ENCODE measurements at regions not wholly inside any gene's neighbourhood (a gene's known extent, or its start where the extent isn't known, plus 50 kb on each side); places are given as distances from the start of the nearest gene placed in this dataset.

DNA sequence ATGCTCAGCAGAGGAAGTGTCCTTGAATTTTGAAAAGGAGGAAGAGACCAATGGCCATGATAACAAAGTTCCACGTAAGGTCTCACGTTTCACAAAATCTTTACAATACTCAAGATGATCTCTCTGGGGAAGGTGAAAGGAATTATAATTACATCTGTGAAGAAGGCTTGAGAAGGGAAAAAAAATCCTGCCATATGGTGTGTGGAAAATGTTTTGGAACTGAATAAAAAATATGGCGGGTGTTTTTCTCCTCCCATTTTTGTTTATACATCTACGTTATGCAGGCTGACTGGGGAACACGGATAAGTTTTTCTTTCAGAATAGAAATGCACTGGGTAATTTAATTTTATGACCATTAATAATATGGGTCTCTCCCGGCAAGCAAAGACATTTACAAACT lies 425.6 kb upstream of the BRINP1 start:
- no peaks in the 10 kb centered on the region for H3K27me3 ChIP-seq (replicated peaks; ENCODE audit: control insufficient read depth, insufficient read depth, low read length)
- BruUV-seq (replicated peaks) = no TSS peak
- no peak for DNase-seq
- intact Hi-C loops (cut with micrococcal nuclease; ENCODE audit: unreplicated experiment) = loop anchor here (10.0 kb wide), 1 partner anchor 170 kb away; no protein-coding TSS in a partner anchor
- H3K36me3 ChIP-seq (ENCODE audit: control insufficient read depth, insufficient read depth, low read length) = no peaks in the 10 kb centered on the region
- H3K4me1 ChIP-seq = no peaks in the 10 kb centered on the region
- CTCF ChIA-PET = no interaction called here
- Mint-ChIP-seq H3K4me3 (ENCODE audit: unreplicated experiment) (no peak overlapping the region), H3K27me3 (ENCODE audit: insufficient read depth, unreplicated experiment) (no peaks in the 10 kb centered on the region), H3K27ac (ENCODE audit: unreplicated experiment) (no peak overlapping the region), H3K4me1 (ENCODE audit: low read depth, unreplicated experiment) (no peaks in the 10 kb centered on the region), H3K9me3 (ENCODE audit: unreplicated experiment) (no peaks in the 10 kb centered on the region), H3K36me3 (ENCODE audit: insufficient read depth, unreplicated experiment) (no peaks in the 10 kb centered on the region)
- no peaks in the 10 kb centered on the region for H3K9me3 ChIP-seq
- TF ChIP-seq CTCF (IDR thresholded peaks at IDR 0.05; ENCODE audit: insufficient read depth in 1 of 2, low read depth in 1 of 2, low read length in 1 of 2, severe bottlenecking in 1 of 2, unreplicated experiment in 1 of 2) = no peak
- POLR2A ChIA-PET = no interaction called here
- H3K4me3 ChIP-seq (ENCODE audit: low read depth, low read length) = no peak overlapping the region

DNA sequence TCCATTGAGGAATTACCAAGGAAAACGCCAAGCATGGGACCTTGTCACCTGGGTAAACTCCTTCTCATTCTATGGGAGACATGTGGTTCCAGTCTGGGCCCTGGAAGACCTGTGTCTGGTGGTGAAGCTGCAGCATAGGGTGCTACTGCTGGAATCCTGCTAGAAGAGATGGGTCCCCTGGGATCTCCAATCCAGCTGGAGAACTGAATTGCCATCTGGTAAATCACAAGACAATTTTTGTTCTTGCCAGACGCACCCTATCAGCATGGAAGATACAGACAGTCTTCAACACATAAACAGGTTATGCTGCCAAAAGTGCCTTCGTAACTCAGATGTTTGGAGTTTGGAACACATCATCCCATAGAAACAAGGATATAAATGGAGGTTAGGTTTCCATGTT lies 424.0 kb upstream of the BRINP1 start:
- H3K9me3 ChIP-seq = no peaks in the 10 kb centered on the region
- no peaks in the 10 kb centered on the region for H3K36me3 Mint-ChIP-seq (ENCODE audit: insufficient read depth, unreplicated experiment)
- no peaks in the 10 kb centered on the region for H3K4me1 ChIP-seq

GRCh38 chr9:119792242-119792641 lies 423.0 kb upstream of the BRINP1 start:
- TF ChIP-seq CTCF (IDR thresholded peaks at IDR 0.05; ENCODE audit: insufficient read depth in 1 of 2, low read depth in 1 of 2, low read length in 1 of 2, severe bottlenecking in 1 of 2, unreplicated experiment in 1 of 2) = no peak
- ChIA-PET POLR2A (no interaction called here), CTCF (no interaction called here)
- DNase-seq = no peak
- intact Hi-C loops (cut with micrococcal nuclease; ENCODE audit: unreplicated experiment) = loop anchor here (10.0 kb wide), 1 partner anchor 173 kb away; no protein-coding TSS in a partner anchor
- Mint-ChIP-seq H3K36me3 (ENCODE audit: insufficient read depth, unreplicated experiment) (no peaks in the 10 kb centered on the region), H3K4me3 (ENCODE audit: unreplicated experiment) (no peak overlapping the region), H3K9me3 (ENCODE audit: unreplicated experiment) (no peaks in the 10 kb centered on the region), H3K27ac (ENCODE audit: unreplicated experiment) (no peak overlapping the region), H3K4me1 (ENCODE audit: low read depth, unreplicated experiment) (no peaks in the 10 kb centered on the region), H3K27me3 (ENCODE audit: insufficient read depth, unreplicated experiment) (no peaks in the 10 kb centered on the region)
- no peaks in the 10 kb centered on the region for H3K36me3 ChIP-seq (ENCODE audit: control insufficient read depth, insufficient read depth, low read length)
- no TSS peak for BruUV-seq (replicated peaks)
- H3K27me3 ChIP-seq (replicated peaks; ENCODE audit: control insufficient read depth, insufficient read depth, low read length) = no peaks in the 10 kb centered on the region
- H3K9me3 ChIP-seq = no peaks in the 10 kb centered on the region
- no peaks in the 10 kb centered on the region for H3K4me1 ChIP-seq
- no peak overlapping the region for H3K4me3 ChIP-seq (ENCODE audit: low read depth, low read length)

More for the DNA sequence above, 424.0 kb upstream of the BRINP1 start:
- CTCF ChIA-PET = no interaction called here
- TF ChIP-seq CTCF (IDR thresholded peaks at IDR 0.05; ENCODE audit: insufficient read depth in 1 of 2, low read depth in 1 of 2, low read length in 1 of 2, severe bottlenecking in 1 of 2, unreplicated experiment in 1 of 2) = no peak
- BruUV-seq (replicated peaks) = no TSS peak
- no peaks in the 10 kb centered on the region for H3K27me3 Mint-ChIP-seq (ENCODE audit: insufficient read depth, unreplicated experiment)
- H3K9me3 Mint-ChIP-seq (ENCODE audit: unreplicated experiment) = no peaks in the 10 kb centered on the region
- no peak overlapping the region for H3K4me3 Mint-ChIP-seq (ENCODE audit: unreplicated experiment)
- H3K4me1 Mint-ChIP-seq (ENCODE audit: low read depth, unreplicated experiment) = no peaks in the 10 kb centered on the region
- Histone ChIP-seq H3K36me3 (ENCODE audit: control insufficient read depth, insufficient read depth, low read length) (no peaks in the 10 kb centered on the region), H3K4me3 (ENCODE audit: low read depth, low read length) (no peak overlapping the region), H3K27me3 (replicated peaks; ENCODE audit: control insufficient read depth, insufficient read depth, low read length) (no peaks in the 10 kb centered on the region)
- DNase-seq = no peak
- POLR2A ChIA-PET = no interaction called here
- no peak overlapping the region for H3K27ac Mint-ChIP-seq (ENCODE audit: unreplicated experiment)
- intact Hi-C loops (cut with micrococcal nuclease; ENCODE audit: unreplicated experiment) = loop anchor here (10.0 kb wide), 1 partner anchor 172 kb away; no protein-coding TSS in a partner anchor
